Adipocyte (in vitro differentiated cells): ENCODE measurements at regions not wholly inside any gene's neighbourhood (a gene's known extent, or its start where the extent isn't known, plus 50 kb on each side); places are given as distances from the start of the nearest gene placed in this dataset.
"Not testable (repeated sequence)": the region's sequence is repeated elsewhere in the genome, so short reads cannot be mapped to it uniquely, and the experiment has no call there.

Experiments
- DNase-seq: peaks from one replicate; pipeline ENCODE4 v3.0.0-alpha.2; 2015; ENCODE audit warnings: low read depth
- H3K27me3 ChIP-seq: replicated peaks from 2 replicates; pipeline ENCODE4 v1.7.0; 2013; ENCODE audit warnings: mild to moderate bottlenecking, low read length, moderate library complexity; ENCODE audit not compliant: control insufficient read depth, insufficient read depth
- H3K36me3 ChIP-seq: 2 replicates; pipeline ENCODE4 v1.7.0; 2013; ENCODE audit warnings: low read length, mild to moderate bottlenecking, moderate library complexity; ENCODE audit not compliant: control insufficient read depth, insufficient read depth, severe bottlenecking
- H3K4me1 ChIP-seq: 2 replicates; pipeline ENCODE4 v1.7.0; 2013; ENCODE audit warnings: mild to moderate bottlenecking, low read length, moderate library complexity; ENCODE audit not compliant: control insufficient read depth, insufficient read depth
- H3K4me3 ChIP-seq: 2 replicates; pipeline ENCODE4 v1.7.0; 2013; ENCODE audit warnings: mild to moderate bottlenecking, low read length, moderate library complexity
- H3K9ac ChIP-seq: 2 replicates; pipeline ENCODE4 v1.7.0; 2013; ENCODE audit warnings: mild to moderate bottlenecking, low read length, moderate library complexity
- H3K9me3 ChIP-seq: 2 replicates; pipeline ENCODE4 v1.7.0; 2013; ENCODE audit warnings: mild to moderate bottlenecking, low read length, moderate library complexity; ENCODE audit not compliant: control insufficient read depth

DNA sequence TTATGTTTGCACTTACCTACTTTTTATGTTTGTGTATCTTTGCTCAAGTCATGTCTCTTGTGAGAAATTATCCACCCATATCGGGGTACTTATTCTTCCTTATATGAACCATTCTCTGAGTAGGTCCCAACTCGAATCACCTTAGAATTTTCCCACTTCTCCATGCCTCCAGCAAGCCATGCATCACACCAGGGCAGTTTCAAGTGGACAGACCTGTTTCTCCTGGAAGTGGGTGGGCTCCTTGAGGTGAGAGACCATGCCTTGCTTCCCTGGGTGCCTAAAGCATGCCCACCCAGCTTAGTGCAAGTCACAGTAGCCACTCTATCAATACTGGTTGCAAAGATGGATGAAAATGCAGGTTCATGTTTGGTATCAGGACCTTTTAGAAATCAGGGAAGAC is 187.2 kb downstream of the KIT start:
- no peak for DNase-seq
- Histone ChIP-seq H3K4me1 (peaks cover 5% of the 10 kb centered on the region), H3K9ac (no peak overlapping the region), H3K9me3 (no peaks in the 10 kb centered on the region), H3K27me3 (peaks cover 1% of the 10 kb centered on the region), H3K4me3 (no peak overlapping the region), H3K36me3 (no peaks in the 10 kb centered on the region)

DNA sequence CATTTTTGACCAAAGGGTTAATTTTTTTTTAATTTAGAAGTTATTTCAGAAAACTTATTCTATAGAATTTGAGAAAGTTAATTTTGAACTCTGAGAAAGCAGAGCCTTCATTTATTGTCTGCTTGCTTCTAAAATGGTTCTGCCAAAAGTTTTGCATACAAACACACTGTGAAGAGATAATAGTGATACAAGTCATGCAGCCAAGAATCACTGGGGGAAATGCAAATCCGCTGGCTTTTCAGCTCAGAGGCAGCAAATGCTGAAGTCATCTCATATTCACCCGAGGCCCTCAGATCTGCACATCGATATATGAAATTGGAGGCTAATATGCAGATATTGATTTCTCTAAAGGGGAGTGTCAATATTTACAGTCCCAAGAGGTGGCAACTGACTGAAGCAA is 186.2 kb downstream of the KIT start:
- no peaks in the 10 kb centered on the region for H3K9me3 ChIP-seq
- no peak overlapping the region for H3K9ac ChIP-seq
- peaks cover 5% of the 10 kb centered on the region for H3K4me1 ChIP-seq
- no peak overlapping the region for H3K4me3 ChIP-seq
- no peaks in the 10 kb centered on the region for H3K27me3 ChIP-seq
- DNase-seq = no peak
- no peaks in the 10 kb centered on the region for H3K36me3 ChIP-seq

DNA sequence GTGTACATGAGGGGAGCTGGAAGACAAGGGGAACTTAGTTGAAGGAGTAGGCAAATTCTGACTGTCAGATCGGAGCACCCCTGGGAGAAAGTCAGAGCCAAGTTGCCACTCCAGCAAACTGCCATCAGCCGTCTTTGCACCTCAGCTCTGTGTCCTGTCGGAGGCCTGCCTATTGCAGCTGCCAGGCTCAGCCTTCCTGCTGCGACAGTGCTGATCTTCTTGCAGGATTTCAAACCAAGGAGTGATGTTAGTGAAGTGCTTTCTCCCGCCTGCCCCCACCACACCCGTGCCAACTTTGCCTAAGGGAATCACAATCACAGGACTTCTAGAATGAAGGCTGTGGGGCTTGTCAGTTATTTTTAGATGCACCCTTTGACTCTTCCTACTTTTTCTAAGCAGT is 185.3 kb downstream of the KIT start:
- Histone ChIP-seq H3K27me3 (no peaks in the 10 kb centered on the region), H3K9me3 (no peaks in the 10 kb centered on the region), H3K4me3 (no peak overlapping the region), H3K36me3 (no peaks in the 10 kb centered on the region), H3K4me1 (peaks cover 5% of the 10 kb centered on the region), H3K9ac (no peak overlapping the region)
- no peak for DNase-seq

DNA sequence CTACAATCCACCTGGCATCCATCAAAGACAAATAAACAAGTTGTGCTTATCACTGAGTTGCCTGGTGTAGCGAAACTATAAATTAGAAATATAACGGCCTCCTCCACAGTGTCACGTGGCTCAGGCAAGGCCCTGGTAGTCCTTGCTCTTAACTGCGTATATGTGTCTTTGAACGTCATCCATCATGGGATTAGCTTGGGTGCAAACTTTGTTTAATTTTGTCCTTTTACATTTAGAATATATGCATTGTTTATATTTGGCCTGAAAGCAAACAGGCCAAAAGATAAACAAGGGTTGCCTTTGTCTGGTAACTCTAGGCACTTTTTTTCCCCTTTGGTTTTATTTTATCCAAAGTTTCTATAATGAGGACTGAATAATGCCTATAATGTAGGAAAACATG is 184.9 kb downstream of the KIT start:
- Histone ChIP-seq H3K9ac (no peak overlapping the region), H3K36me3 (no peaks in the 10 kb centered on the region), H3K27me3 (no peaks in the 10 kb centered on the region), H3K4me1 (peaks cover 7% of the 10 kb centered on the region), H3K4me3 (no peak overlapping the region), H3K9me3 (no peaks in the 10 kb centered on the region)
- no peak for DNase-seq

DNA sequence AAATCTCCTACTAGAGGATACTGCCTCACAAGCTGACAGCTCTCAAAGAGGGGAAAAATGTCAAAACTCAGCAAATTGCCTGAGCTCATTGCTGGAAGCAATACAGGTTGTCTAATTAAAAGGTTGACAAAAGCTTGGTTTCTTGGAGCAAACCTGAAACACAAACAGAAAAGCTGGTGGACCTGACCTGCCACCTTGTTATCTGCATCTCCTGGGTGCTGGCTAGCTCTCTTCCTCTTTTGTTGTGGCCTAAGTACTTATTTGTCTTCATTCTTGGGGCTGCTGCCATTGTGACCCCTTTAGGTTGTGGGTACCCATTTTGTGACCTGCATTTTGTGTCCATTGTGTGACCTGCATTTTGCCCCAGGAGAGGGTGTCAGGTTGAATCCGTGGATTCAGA is 184.5 kb downstream of the KIT start:
- DNase-seq = no peak
- peaks cover 10% of the 10 kb centered on the region for H3K4me1 ChIP-seq

DNA sequence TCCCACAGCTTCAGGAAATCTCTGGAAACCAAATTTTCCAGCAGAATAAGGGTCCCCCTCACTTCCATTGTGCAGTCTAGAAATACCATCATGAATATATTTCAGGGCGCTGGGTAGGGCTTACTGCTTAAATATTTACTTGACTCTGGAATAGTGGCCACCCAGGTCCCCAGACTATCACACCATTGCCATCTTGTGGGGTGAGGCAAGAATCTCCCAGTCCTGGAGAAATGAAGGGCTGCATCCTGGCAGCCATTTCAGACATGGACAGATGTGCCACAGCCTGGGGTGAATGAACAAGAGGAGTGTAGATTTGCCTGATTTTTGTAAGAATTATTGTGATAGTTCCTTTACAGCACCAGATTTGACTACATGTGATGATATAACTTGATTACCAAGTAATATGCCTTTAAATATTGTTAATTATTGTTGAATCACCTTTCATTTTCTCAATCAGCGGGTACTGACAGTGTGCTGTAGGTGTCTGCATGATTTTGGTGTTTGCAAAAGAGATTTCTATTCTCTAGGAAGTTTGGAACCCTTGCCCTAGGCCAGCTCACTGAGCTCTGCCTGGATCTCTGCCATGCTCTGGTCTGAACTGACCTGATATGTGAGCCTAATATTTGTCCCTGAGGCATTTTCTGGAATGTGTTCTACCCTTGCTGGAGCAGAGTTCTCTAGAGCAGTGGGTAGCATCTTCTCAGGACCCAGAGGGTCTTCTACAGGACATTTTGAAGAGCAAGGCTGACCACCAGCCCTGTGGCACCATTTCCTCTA is 183.4 kb downstream of the KIT start:
- Histone ChIP-seq H3K36me3 (no peaks in the 10 kb centered on the region), H3K4me3 (no peak overlapping the region), H3K27me3 (no peaks in the 10 kb centered on the region), H3K9ac (no peak overlapping the region), H3K4me1 (peaks cover 10% of the 10 kb centered on the region), H3K9me3 (no peaks in the 10 kb centered on the region)
- peak; percentile 54 for DNase-seq

More for the DNA sequence above, 184.5 kb downstream of the KIT start:
- H3K9ac ChIP-seq = no peak overlapping the region
- no peak overlapping the region for H3K4me3 ChIP-seq
- H3K27me3 ChIP-seq = no peaks in the 10 kb centered on the region
- no peaks in the 10 kb centered on the region for H3K36me3 ChIP-seq
- H3K9me3 ChIP-seq = no peaks in the 10 kb centered on the region

DNA sequence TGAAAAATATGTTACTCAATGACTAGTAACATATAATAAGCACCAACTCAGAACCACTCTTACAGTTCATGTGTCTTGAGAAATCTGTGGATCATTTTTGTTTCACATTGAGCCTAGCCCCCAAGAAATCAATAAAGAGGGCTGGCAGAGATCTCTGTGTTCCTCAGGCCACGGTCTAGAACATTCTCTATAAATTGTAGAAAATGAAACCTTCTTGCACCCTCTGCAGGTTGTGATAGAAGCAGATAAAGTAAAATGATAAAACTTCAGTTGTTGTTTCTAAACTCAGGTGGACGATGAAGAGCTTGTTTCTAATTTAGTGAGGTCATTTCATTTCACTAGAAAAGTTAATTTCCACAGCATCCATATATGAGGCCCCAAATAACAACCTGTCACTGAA is 182.7 kb downstream of the KIT start:
- no peak overlapping the region for H3K9ac ChIP-seq
- H3K4me3 ChIP-seq = no peak overlapping the region
- no peak for DNase-seq
- H3K4me1 ChIP-seq = peaks cover 10% of the 10 kb centered on the region
- H3K27me3 ChIP-seq = no peaks in the 10 kb centered on the region
- no peaks in the 10 kb centered on the region for H3K9me3 ChIP-seq
- no peaks in the 10 kb centered on the region for H3K36me3 ChIP-seq

DNA sequence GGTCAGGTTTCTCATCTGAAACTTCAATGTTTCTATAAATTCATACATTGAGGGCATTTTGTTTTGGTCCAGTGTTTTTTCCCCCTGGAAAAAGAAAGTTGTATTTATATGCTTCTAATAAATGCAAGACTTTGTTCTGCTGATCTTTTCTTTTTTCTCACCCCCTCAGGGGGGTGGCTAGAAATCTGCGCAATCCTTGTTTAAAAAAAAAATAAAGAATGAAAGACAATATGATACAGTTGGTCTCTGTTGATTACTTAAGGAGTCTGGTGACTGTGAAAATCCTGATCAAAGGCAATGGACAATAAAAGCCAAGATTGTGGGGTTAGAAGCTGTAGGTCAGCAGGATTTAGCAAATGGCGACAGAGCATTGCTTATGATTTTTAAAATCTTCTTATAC is 180.5 kb downstream of the KIT start:
- Histone ChIP-seq H3K4me3 (no peak overlapping the region), H3K9me3 (no peaks in the 10 kb centered on the region), H3K27me3 (no peaks in the 10 kb centered on the region), H3K4me1 (peaks cover 10% of the 10 kb centered on the region), H3K9ac (no peak overlapping the region), H3K36me3 (no peaks in the 10 kb centered on the region)
- DNase-seq = no peak

DNA sequence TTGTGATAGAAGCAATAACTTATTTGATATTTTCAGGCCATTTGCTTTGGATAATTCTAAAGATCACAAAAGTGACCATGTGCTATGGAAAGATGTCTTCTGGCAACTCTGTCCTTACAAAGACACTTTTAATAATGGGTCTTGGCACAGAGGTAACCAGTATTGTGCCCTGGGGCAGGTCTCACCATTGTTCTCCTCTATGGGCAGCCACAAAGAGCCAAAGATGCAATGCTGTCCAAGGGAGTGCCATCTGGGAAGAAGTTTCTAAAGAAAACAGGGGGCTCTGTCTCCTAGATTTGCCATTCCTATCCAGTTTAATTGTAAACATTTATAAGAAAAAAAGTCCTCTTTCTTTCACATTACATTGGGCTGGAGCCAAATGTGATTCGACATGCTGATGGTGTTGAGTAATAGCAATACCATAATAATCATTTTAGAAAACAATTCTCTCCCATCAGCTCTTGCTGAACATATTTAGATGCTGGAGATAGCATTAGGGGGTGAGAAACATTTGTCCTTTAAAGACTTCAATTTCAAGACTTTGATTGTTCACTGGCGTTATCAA is 179.9 kb downstream of the KIT start:
- DNase-seq = peak; percentile 62
- H3K4me3 ChIP-seq = no peak overlapping the region
- H3K9ac ChIP-seq = no peak overlapping the region
- H3K27me3 ChIP-seq = no peaks in the 10 kb centered on the region
- H3K9me3 ChIP-seq = no peaks in the 10 kb centered on the region
- no peaks in the 10 kb centered on the region for H3K36me3 ChIP-seq
- peaks cover 10% of the 10 kb centered on the region for H3K4me1 ChIP-seq

DNA sequence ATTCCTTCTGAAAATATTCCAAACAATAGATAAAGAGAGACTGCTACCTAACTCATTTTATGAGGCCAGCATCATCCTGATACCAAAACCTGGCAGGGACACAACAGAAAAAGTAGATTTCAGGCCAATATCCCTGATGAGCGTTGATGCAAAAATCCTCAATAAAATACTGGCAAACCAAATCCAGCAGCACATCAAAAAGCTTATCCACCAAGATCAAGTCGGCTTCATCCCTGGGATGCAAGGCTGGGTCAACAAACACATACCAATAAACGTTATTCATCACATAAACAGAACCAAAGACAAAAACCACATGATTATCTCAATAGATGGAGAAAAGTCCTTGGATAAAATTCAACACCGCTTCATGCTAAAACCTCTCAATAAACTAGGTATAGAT is 170.6 kb downstream of the KIT start:
- not testable (repeated sequence) for H3K9me3 ChIP-seq, H3K4me1 ChIP-seq

DNA sequence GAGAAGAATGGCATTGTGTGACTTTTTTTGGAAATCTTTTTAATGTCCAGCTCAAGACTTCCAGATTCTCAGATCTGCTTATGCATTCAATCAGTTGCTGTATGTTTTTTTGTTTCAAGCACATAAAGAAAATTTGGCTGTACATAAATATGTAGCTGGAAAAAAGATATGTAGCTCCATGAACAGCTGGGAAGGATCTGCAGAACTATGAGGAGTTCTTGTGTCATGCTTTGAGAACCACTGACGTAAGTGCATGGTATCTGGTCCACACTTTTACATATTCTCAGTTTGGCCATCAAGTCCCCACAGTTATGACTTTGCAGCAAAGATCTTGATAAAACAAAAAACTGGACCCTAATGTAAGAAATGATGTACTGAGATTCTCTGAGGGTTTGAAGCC is 165.9 kb downstream of the KIT start:
- DNase-seq = no peak
- Histone ChIP-seq H3K27me3 (peaks cover 3% of the 10 kb centered on the region), H3K4me1 (no peaks in the 10 kb centered on the region), H3K9ac (no peak overlapping the region), H3K4me3 (no peak overlapping the region), H3K9me3 (peaks cover 5% of the 10 kb centered on the region), H3K36me3 (no peaks in the 10 kb centered on the region)

More for the DNA sequence above, 170.6 kb downstream of the KIT start:
- H3K4me3 ChIP-seq, DNase-seq, H3K9ac ChIP-seq, H3K36me3 ChIP-seq, H3K27me3 ChIP-seq: not testable (repeated sequence)

DNA sequence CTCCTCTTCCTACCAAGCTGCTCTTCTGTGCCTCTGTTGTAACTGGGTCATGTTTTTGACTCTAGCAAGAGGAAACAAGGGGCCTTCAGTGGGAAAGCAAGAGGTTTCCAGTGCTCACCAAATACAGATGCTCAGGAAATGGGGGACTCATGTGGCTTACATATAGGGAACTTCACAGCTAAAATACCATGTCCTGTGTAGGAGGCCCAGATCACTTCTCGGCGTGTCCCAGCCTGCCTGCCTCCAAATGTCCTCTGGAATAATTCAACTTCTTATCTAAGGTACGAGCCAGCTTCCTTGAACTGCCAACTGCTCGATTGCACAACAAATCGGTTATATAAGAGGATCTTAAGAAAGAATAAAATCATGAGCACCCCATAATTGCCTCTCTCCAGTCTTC is 161.3 kb downstream of the KIT start:
- DNase-seq = no peak
- no peak overlapping the region for H3K9ac ChIP-seq
- H3K9me3 ChIP-seq = no peaks in the 10 kb centered on the region
- no peaks in the 10 kb centered on the region for H3K27me3 ChIP-seq
- no peaks in the 10 kb centered on the region for H3K36me3 ChIP-seq
- H3K4me3 ChIP-seq = no peak overlapping the region
- H3K4me1 ChIP-seq = no peaks in the 10 kb centered on the region
